Panc1 (cell line): ENCODE measurements at regions not wholly inside any gene's neighbourhood (a gene's known extent, or its start where the extent isn't known, plus 50 kb on each side); places are given as distances from the start of the nearest gene placed in this dataset.

Source experiments
- CTCF ChIP-seq: fragments of 450-650 bp; IDR thresholded peaks from 2 replicates; pipeline ENCODE4 v1.5.1; 2017; ENCODE audit warnings: mild to moderate bottlenecking
- POLR2AphosphoS5 ChIP-seq: IDR thresholded peaks from 2 replicates; pipeline ENCODE4 v1.6.1; 2012; ENCODE audit warnings: mild to moderate bottlenecking, low read depth, low read length, moderate library complexity
- REST ChIP-seq, 2 experiments: IDR thresholded peaks; 2 replicates each; pipeline ENCODE4 v1.6.1; 2011 to 2012; ENCODE audit warnings: low read depth in 2 of 2, control low read depth in 1 of 2, low read length in 1 of 2, mild to moderate bottlenecking in 1 of 2, moderate library complexity in 1 of 2; ENCODE audit not compliant: insufficient read depth in 1 of 2

GRCh38 chr1:239185245-239185619 lies 201.1 kb upstream of the CHRM3 start:
- TF ChIP-seq CTCF, result no peak
- no peak for TF ChIP-seq REST (IDR thresholded peaks at IDR 0.05; ENCODE audit: insufficient read depth in 1 of 2, low read depth in 2 of 2, low read length in 1 of 2)
- no peak for TF ChIP-seq POLR2AphosphoS5
